22Rv1 (cell line): ENCODE measurements at regions not wholly inside any gene's neighbourhood (a gene's known extent, or its start where the extent isn't known, plus 50 kb on each side); places are given as distances from the start of the nearest gene placed in this dataset.

ENCODE experiments used
- CTCF ChIP-seq: fragments of 450-650 bp; IDR thresholded peaks from 2 replicates; pipeline ENCODE4 v1.5.1; 2017; ENCODE audit warnings: mild to moderate bottlenecking
- ZFX ChIP-seq: fragments of 450-650 bp; IDR thresholded peaks from 2 replicates; pipeline ENCODE4 v1.6.1; 2017; ENCODE audit warnings: antibody characterized with exemption, borderline replicate concordance

GRCh38 chr6:98230250-98230649 lies 604.1 kb upstream of the POU3F2 start:
- TF ChIP-seq CTCF: no peak
- no peak for TF ChIP-seq ZFX
